Stimulated activated CD4-positive, alpha-beta T cell treated with anti-CD3 and anti-CD28 coated beads, Interleukin-4, amount 100 ng/mL, for 24 hours (primary cell): ENCODE measurements at regions not wholly inside any gene's neighbourhood (a gene's known extent, or its start where the extent isn't known, plus 50 kb on each side); places are given as distances from the start of the nearest gene placed in this dataset.
"Not testable (repeated sequence)": the region's sequence is repeated elsewhere in the genome, so short reads cannot be mapped to it uniquely, and the experiment has no call there.

Experiments used
- DNase-seq: peaks from one replicate; pipeline ENCODE4 v3.0.0-alpha.2; 2020

- no peak for DNase-seq
Measured at GRCh38 chr14:40219032-40219431, 786.8 kb upstream of the FBXO33 start.

DNA sequence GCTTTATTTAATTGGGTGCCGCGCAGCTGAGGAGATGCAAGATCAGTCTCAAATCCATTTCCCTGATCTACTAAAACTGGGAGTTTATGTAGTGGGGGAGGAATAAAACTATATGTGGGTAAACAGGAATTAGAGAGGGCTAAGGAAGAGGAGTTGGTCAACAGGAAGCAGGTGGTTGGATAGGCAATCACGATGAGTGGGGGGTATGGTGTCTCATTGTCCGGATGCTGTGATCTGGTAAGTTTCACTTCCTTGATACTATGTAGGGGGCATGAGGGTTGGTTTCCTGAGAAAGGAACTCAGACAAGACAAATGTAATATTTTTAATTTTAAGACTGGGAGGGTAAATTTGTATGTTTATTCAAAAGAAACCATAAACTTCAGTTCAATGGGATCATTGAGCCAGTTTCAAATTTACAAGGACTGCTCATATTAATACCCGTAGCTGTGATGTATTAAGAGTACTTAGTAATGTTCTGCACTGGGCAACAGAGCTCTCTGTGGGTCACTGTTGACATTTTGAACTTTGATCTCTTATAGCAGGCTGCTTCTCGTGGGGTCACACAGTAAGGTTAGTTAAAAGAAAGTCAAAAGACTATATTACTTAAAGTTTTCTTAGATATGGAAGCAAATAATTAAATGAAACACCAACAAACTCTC is 786.2 kb upstream of the FBXO33 start:
- no peak for DNase-seq

DNA sequence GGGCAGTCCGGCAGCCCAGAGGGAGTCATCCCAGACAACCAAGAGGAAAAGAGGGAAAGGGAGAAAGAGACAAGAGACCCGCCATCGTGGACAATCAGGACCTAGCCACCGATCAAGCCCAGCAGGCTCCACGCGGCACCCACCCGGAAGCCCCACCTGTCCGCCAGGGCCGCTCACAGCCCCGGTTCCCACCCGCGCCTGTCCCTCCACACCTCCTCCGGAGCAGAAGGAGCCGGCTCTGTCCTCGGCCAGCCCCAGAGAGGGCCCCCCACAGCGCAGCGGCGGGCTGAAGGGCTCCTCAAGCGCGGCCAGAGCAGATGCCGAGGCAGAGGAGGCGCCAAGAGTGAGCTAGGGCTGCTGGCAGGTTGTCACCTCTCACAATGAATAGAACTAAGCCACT is 784.7 kb upstream of the FBXO33 start:
- DNase-seq, result no peak

GRCh38 chr14:40216408-40216807 is 784.2 kb upstream of the FBXO33 start:
- DNase-seq, result not testable (repeated sequence)

DNA sequence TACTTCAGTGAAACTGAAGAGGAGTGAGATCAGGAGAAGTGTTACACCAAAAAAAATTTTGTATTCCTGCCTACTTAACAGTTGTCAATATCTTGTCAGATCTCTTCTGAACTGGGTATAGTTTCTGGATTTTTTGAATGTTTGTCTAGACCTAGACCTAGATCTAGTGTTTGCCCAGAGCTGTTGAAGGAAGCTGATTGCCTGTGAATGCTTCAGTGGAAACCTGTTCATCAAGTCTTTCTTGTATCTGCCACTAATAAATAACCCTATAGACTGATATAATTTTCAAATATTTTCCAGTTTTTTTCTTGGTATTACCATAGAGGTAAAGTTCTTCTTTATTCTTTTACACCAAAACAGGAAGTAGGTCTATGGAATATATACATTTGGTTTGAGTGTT is 781.5 kb upstream of the FBXO33 start:
- no peak for DNase-seq

DNA sequence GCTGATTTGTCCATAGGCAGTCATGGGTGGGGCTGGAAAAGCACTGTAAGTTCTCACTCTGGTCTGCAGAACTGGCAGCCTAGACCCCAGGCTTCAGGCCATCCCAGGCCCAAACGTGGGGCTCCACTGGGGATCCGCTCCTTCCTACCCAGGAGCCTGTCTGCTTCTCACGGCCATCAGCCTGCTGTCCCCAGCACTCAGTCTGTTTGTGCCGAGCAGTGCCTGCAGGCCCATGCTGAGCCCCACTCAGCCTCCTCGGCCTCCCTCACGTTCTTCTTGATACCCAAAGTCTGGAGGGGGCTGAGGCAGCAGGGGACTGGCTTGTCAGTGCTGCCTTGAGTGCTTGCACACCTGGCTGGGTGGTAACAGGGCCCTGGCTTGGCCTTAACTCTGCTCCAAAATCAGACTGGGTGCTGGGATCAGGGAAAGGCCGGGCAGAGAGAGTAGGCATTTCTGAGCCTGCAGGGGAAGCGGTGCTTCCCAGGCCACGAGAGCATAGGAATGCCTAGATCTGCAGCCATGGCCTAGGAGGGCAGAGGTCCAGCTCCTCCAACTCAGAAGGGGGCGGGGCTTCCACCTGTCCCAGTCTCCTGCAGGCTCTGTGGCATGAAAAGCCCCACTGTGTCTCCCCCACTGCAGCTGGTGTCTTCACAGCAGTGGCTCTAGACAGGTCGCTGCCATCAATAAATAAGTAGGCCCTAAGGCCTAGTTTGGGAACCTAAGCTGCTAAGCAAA is 772.4 kb upstream of the FBXO33 start:
- no peak for DNase-seq

- DNase-seq, result no peak
Measured at GRCh38 chr14:40199101-40199500, 766.9 kb upstream of the FBXO33 start.

DNA sequence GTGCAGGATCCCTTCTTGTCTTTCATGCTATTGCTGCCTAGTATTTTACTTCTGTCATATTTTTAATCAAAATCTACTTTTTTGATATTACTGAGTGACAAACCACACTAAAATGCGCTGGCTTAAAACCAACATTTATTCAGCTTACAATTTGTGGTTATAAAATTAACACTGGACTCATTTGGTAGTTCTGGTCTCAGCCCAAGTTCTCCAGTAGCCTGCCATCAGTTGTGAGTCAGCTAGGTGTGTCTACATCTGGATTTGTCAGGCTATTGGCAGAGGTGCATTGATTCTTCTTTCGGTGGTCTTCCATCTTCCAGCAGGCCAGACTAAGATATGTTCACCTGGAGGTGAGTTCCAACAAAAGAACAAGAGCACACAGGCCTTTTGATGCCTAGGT is 765.1 kb upstream of the FBXO33 start:
- no peak for DNase-seq

GRCh38 chr14:40188006-40188405 is 755.8 kb upstream of the FBXO33 start:
- no peak for DNase-seq

DNA sequence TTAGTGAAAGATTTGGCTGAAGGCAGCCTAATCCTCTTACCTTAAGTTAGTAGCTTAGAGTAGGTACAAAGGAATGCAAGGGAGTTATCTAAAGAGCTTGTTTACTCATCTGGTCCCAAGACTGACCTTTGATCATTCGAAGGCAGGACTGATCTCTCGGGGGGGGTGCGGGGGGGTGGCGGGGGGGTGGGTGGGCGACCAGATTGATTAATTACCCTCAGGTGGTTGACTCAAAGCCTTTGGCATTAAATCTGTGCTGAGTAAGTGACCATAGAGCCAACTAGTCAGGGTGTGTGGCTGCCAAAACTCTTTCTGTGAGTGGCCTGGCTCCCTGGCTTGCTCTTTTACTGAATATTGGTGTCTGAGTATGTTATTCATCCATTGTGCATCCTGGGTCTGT is 731.9 kb upstream of the FBXO33 start:
- no peak for DNase-seq

GRCh38 chr14:40139657-40140056 is 707.4 kb upstream of the FBXO33 start:
- no peak for DNase-seq

DNA sequence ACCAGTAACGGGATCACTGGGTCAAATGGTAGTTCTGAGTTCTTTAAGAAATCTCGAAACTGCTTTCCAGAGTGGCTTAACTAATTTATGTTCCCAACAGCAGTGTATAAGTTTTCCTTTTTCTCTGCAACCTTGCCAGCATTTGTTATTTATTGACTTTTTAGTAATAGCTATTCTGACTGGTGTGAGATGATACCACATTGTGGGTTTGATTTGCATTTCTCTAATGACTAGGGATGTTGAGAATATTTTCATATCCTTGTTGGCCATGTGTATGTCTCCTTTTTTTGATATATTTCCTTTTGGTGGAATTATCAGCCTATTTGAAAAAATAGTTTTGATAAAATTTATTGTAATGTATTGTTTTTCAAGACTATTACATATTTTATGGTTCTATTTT is 701.2 kb upstream of the FBXO33 start:
- no peak for DNase-seq

- DNase-seq, result no peak
Measured at GRCh38 chr14:40129159-40129558, 696.9 kb upstream of the FBXO33 start.

- no peak for DNase-seq
Measured at GRCh38 chr14:40123816-40124215, 691.6 kb upstream of the FBXO33 start.

DNA sequence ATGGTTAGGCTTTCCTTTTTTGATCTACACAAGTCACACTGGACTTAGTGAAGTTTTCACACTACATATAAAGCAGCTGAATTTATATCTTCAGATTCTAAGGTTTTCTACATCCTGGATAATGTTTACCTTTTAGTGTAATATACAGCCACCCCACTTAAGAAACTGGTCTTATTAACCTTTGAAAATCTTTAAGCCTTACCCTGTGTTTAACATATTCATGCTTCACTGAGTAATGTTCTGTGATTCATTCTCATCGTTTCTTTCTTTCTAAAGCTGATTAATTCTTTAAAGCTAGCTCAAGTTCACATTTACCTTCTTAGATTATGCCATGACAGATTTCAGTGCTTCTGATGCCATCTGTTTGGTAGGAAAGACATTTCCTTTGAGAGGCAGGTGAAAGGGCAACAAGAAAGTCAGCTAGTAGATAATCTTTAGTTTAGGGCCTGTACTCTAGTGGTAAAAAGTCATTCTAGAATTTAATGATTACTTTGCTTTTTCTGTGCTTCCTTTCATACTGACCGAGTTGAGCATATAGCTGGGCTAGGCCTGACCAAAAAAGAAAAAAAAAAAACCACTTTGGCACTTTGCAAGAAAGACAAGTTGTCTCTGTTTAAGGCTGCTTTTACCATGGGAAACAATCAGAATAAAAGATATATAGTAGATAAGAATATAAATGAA is 690.9 kb upstream of the FBXO33 start:
- no peak for DNase-seq

DNA sequence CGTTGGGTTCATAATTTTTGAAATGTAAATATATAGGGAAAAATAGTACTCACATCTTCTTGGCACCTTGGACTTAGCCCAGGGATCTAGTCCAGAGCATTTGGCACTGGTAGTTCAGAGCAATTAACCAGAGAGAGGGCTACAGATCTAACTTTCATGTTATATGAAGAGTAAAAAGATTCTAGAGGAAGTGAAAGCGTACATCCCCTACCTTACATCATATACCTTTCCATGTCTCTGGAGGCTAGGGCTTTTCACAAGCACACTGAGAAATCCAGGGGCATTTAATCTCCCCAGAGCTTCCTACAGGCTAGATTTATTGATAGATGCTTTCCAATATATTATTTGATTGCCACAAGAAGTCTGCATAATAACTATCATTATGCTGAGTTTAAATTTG is 687.5 kb upstream of the FBXO33 start:
- no peak for DNase-seq

DNA sequence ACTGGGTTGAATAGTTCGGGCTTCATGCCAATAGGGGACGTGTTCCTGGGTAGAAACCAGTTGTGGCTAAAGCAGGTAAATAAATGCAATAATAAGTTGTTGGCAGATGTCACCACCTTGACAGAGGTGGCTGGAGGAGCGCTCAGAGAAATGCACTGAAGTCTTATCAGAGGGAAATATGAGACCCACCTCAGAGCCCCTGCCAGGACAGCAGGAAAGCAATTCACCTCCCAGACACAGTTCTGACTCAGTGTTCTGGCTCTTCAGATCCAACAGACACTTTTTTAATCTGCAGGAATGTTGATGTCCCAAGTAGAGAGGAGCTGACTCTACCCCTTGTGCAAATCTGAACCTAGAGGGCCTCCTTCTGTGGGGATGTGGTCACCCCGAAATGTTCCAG is 687.1 kb upstream of the FBXO33 start:
- no peak for DNase-seq

DNA sequence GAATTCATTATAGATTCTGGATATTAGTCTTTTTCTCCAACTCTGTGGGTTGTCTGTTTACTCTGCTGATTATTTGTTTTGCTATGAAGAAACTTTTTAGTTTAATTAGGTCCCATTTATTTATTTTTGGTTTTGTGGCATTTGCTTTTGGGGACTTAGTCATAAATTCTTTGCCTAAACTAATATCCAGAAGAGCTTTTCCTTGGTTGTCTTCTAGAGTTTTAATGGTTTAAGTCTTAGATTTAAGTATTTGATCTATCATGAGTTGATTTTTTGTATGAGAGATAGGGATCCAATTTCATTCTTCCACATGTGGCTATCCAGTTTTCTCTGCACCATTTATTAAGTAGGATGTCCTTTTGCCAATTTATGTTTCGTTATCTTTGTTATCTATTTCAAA is 683.4 kb upstream of the FBXO33 start:
- no peak for DNase-seq

DNA sequence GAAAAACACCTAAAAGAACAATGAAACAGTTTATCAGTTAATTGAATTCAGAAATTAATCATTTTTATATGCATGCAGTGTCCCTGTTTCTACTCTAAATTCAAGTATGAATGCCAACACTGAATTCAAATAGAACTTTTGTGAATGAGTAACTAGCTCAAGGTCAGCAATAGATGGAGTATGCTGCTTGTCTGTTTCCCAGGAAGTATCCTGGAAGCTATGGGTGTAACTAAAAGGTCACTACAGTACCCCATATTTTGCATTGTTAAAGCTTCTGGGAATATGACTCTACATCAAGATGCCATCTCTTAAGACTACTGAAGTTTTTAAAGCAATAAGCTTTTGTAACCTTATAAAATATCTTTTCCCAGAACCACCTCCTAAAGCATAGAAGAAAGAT is 681.4 kb upstream of the FBXO33 start:
- DNase-seq, result no peak

DNA sequence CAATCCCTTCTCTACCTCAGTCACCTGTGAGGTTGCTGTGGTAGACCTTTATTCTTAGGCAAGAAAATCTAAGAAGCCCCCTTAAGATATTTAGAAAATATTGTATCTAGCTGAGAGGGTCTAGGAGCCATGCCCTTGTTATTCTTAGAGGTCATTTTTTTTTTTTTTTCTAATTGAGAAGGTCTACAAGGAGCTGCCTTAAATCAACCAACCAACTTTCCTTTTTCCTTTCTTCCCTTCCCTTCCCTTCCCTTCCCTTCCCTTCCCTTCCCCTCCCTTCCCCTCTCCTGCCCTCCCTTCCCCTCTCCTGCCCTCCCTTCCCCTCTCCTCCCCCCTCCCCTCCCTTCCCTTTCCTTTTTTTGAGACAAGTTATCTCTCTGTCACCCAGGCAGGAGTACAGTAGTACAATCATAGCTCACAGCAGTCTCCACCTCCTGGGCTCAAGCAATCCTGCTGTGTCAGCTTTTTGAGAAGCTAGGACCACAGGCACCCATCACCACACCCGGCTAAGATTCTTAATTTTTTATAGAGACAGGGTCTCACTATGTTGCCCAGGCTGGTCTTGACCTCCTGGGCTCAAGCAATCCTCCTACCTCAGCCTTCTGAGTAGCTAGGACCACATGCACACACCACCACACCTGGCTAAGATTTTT is 668.4 kb upstream of the FBXO33 start:
- no peak for DNase-seq

DNA sequence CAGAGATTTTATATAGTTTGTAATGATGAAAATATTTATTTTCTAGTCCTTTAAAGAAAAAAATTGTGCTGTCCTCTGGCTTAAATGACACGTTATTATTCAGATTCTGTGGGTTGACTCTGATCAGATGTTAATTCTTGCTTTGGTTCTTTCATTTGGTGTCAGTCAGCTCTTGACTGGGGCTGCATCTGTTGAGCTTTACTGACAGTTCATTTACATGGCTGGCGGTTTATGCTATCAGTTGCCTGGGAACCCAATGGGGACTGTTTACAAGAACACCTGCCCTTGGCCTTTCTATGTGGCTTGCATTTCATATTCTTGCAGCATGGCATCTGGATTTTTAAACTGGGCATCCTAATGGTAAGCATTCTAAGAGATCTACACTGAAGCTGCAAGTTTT is 667.1 kb upstream of the FBXO33 start:
- no peak for DNase-seq

- no peak for DNase-seq
Measured at GRCh38 chr14:40098468-40098867, 666.2 kb upstream of the FBXO33 start.

GRCh38 chr14:40096968-40097367 is 664.7 kb upstream of the FBXO33 start:
- no peak for DNase-seq

DNA sequence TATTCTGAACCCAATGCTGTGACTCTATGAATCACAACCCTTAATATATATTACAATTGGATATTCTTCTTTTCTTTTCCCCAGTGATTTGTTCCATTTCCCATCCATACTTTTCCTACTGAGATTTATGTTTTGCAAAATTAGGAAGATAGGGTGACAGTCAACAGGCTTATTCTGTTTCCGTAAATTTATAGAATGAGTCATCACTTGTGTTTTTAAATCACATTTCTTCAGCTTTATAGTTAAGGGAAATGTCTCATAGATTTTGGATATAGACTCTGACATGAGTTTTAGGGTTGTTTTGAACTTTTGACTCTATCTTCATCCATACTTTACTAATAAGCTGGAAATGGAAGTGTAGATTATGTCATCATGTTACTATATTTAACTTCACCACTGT is 661.6 kb upstream of the FBXO33 start:
- DNase-seq, result no peak
